ENCODE measurements at regions not wholly inside any gene's neighbourhood (a gene's known extent, or its start where the extent isn't known, plus 50 kb on each side); places are given as distances from the start of the nearest gene placed in this dataset.

DNA sequence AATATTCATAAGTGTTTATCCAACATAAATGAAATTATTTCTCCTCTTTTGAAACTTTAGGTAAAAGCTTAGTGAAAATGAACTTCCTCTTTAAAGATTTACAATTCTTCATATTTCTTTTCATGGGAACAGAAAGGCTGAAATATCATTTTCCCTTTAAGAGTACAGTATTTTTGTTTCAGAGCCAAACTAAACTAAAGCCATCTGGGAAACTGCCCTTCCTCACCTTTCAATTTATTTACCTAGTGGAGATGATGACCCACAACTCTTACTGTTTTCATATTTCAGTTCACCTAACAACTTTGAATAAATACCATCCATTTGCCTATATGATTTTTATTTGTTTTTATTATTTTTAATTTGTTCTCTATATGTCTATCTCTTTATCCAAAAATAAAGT, 105.4 kb downstream of the ALX1 start:
- no peaks in the 10 kb centered on the region for H3K79me2 ChIP-seq (ENCODE audit: insufficient read depth, low read length)
- no peaks in the 10 kb centered on the region for H3K9me3 ChIP-seq (ENCODE audit: insufficient read depth, low read depth, low read length)
- no peak overlapping the region for H3K4me2 ChIP-seq (ENCODE audit: low read depth, low read length, poor library complexity, severe bottlenecking)
- H4K20me1 ChIP-seq (ENCODE audit: insufficient read depth, low read length, poor library complexity, severe bottlenecking), result no peaks in the 10 kb centered on the region
- H3K9ac ChIP-seq (ENCODE audit: low read depth, low read length, poor library complexity, severe bottlenecking), result no peak overlapping the region
- H3K4me3 ChIP-seq (ENCODE audit: low read length, poor library complexity, severe bottlenecking), result no peak overlapping the region
- H3K36me3 ChIP-seq (ENCODE audit: insufficient read depth, low read length), result no peaks in the 10 kb centered on the region
- no peaks in the 10 kb centered on the region for H3K9me2 ChIP-seq (replicated peaks; ENCODE audit: low read depth, low read length)
- no peaks in the 10 kb centered on the region for H3F3A ChIP-seq (ENCODE audit: low read depth)
- TF ChIP-seq CTCF (conservative IDR thresholded peaks at IDR 0.05; ENCODE audit: low read length), result no peak
- no peak for TF ChIP-seq EZH2phosphoT487 (IDR thresholded peaks at IDR 0.05; ENCODE audit: borderline replicate concordance)
- H2AFZ ChIP-seq (ENCODE audit: low read length), result no peak overlapping the region
- H3K27me3 ChIP-seq (ENCODE audit: insufficient read depth, low read length, poor library complexity, severe bottlenecking), result no peaks in the 10 kb centered on the region
- H3K4me1 ChIP-seq (ENCODE audit: insufficient read depth, low read length, poor library complexity, severe bottlenecking), result no peaks in the 10 kb centered on the region

DNA sequence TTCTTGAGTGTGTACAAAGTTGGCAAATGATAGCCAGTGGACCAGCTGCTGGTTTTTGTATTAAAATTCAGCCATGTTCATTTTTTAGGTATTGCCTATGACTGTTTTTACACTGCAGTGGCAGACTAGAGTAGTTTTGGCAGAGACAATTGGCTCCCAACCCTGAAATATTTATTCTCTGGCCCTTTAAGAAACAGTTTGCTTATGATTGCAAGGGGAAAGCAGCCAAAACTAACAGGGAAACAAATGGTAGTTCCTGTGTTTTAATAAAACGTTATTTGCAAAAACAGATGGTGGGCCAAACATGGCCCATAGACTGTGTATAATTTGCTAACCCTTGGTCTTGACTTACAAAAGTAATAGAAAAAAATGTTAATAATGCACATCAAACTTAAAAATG, 110.2 kb downstream of the ALX1 start:
- Histone ChIP-seq H2AFZ (ENCODE audit: low read length) (no peak overlapping the region), H4K20me1 (ENCODE audit: insufficient read depth, low read length, poor library complexity, severe bottlenecking) (no peaks in the 10 kb centered on the region), H3F3A (ENCODE audit: low read depth) (no peaks in the 10 kb centered on the region), H3K36me3 (ENCODE audit: insufficient read depth, low read length) (no peaks in the 10 kb centered on the region), H3K4me3 (ENCODE audit: low read length, poor library complexity, severe bottlenecking) (no peak overlapping the region), H3K4me2 (ENCODE audit: low read depth, low read length, poor library complexity, severe bottlenecking) (no peak overlapping the region), H3K9ac (ENCODE audit: low read depth, low read length, poor library complexity, severe bottlenecking) (no peak overlapping the region), H3K9me3 (ENCODE audit: insufficient read depth, low read depth, low read length) (no peaks in the 10 kb centered on the region), H3K27me3 (ENCODE audit: insufficient read depth, low read length, poor library complexity, severe bottlenecking) (no peaks in the 10 kb centered on the region), H3K79me2 (ENCODE audit: insufficient read depth, low read length) (no peaks in the 10 kb centered on the region), H3K4me1 (ENCODE audit: insufficient read depth, low read length, poor library complexity, severe bottlenecking) (no peaks in the 10 kb centered on the region), H3K9me2 (replicated peaks; ENCODE audit: low read depth, low read length) (no peaks in the 10 kb centered on the region)
- TF ChIP-seq CTCF (conservative IDR thresholded peaks at IDR 0.05; ENCODE audit: low read length) (no peak), EZH2phosphoT487 (IDR thresholded peaks at IDR 0.05; ENCODE audit: borderline replicate concordance) (no peak)

DNA sequence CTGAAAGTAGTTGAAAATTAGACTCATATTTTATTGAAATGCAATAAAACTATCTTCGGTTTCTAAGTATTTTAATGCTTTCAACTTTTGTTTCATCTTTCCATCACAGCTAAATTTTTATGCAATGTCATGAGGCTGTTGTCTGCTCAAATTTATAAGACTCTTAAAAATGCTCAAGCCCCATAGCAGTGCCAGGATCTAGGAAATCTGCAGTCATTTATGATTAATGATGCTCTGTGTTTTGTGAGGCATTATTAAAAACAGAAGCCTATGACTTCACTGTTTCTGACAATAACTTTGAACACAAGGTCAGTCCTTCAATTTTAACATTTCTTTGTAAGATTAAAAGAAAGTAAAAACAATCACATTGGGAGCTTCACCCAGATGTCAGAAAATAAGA, 112.5 kb downstream of the ALX1 start:
- Histone ChIP-seq H3K9me2 (replicated peaks; ENCODE audit: low read depth, low read length) (no peaks in the 10 kb centered on the region), H3F3A (ENCODE audit: low read depth) (no peaks in the 10 kb centered on the region), H3K36me3 (ENCODE audit: insufficient read depth, low read length) (no peaks in the 10 kb centered on the region), H4K20me1 (ENCODE audit: insufficient read depth, low read length, poor library complexity, severe bottlenecking) (no peaks in the 10 kb centered on the region), H3K79me2 (ENCODE audit: insufficient read depth, low read length) (no peaks in the 10 kb centered on the region), H3K4me3 (ENCODE audit: low read length, poor library complexity, severe bottlenecking) (no peak overlapping the region), H3K9me3 (ENCODE audit: insufficient read depth, low read depth, low read length) (no peaks in the 10 kb centered on the region), H3K9ac (ENCODE audit: low read depth, low read length, poor library complexity, severe bottlenecking) (no peak overlapping the region), H3K27me3 (ENCODE audit: insufficient read depth, low read length, poor library complexity, severe bottlenecking) (no peaks in the 10 kb centered on the region), H2AFZ (ENCODE audit: low read length) (no peak overlapping the region), H3K4me1 (ENCODE audit: insufficient read depth, low read length, poor library complexity, severe bottlenecking) (no peaks in the 10 kb centered on the region), H3K4me2 (ENCODE audit: low read depth, low read length, poor library complexity, severe bottlenecking) (no peak overlapping the region)
- no peak for TF ChIP-seq EZH2phosphoT487 (IDR thresholded peaks at IDR 0.05; ENCODE audit: borderline replicate concordance)
- no peak for TF ChIP-seq CTCF (conservative IDR thresholded peaks at IDR 0.05; ENCODE audit: low read length)

All from Loucy (cell line).